WTC11 (cell line): ENCODE measurements at regions not wholly inside any gene's neighbourhood (a gene's known extent, or its start where the extent isn't known, plus 50 kb on each side); places are given as distances from the start of the nearest gene placed in this dataset.

Experiments
- ATAC-seq: fragments of 200-7000 bp; cut with Tn5 transposase; 2 replicates; pipeline ENCODE4 v1.10.0; 2021; ENCODE audit warnings: mild to moderate bottlenecking, moderate library complexity
- CTCF ChIA-PET: fragments of 300-600 bp; sonication (Branson Sonifier 250); formaldehyde crosslinking; loops from one replicate; lab custom pipeline; 2021; ENCODE audit warnings: antibody characterized with exemption; lab: Charles Lee
- POLR2A ChIA-PET: fragments of 350-600 bp; sonication (Branson Sonifier 250); formaldehyde crosslinking; loops from one replicate; lab custom pipeline; 2021; ENCODE audit warnings: antibody characterized with exemption; lab: Charles Lee
- DNase-seq: peaks from one replicate; pipeline ENCODE4 v3.0.0; 2021; ENCODE audit warnings: low spot score
- H3K27ac Mint-ChIP-seq: 2 replicates; pipeline ENCODE4 v1.8.0; 2021; ENCODE audit warnings: mixed read lengths
- H3K27me3 Mint-ChIP-seq: 2 replicates; pipeline ENCODE4 v1.8.0; 2021; ENCODE audit warnings: low read depth, mild to moderate bottlenecking, moderate library complexity, mixed read lengths
- H3K36me3 Mint-ChIP-seq: 2 replicates; pipeline ENCODE4 v1.8.0; 2021; ENCODE audit warnings: mixed read lengths
- H3K4me1 Mint-ChIP-seq: 2 replicates; pipeline ENCODE4 v1.8.0; 2022; ENCODE audit warnings: mixed read lengths
- H3K4me3 Mint-ChIP-seq: 2 replicates; pipeline ENCODE4 v1.8.0; 2021; ENCODE audit warnings: mild to moderate bottlenecking, moderate library complexity, mixed read lengths
- H3K9me3 Mint-ChIP-seq: 2 replicates; pipeline ENCODE4 v1.8.0; 2021; ENCODE audit warnings: mixed read lengths
- ATF2 ChIP-seq: sonication (generic); formaldehyde crosslinking; IDR thresholded peaks from 2 replicates; pipeline ENCODE4 v1.8.1; 2022; ENCODE audit warnings: low read depth, missing genetic modification reagents, borderline replicate concordance
- CTCF ChIP-seq: fragments of 200-600 bp; IDR thresholded peaks from 2 replicates; pipeline ENCODE4 v1.8.0; 2022; ENCODE audit warnings: antibody characterized with exemption
- E2F5 ChIP-seq: sonication (generic); formaldehyde crosslinking; IDR thresholded peaks from 2 replicates; pipeline ENCODE4 v1.8.1; 2022; ENCODE audit warnings: mild to moderate bottlenecking, moderate library complexity, missing genetic modification reagents
- EMX1 ChIP-seq: fragments of 250-450 bp; sonication (Bioruptor Pico); IDR thresholded peaks from 2 replicates; pipeline ENCODE4 v1.8.0; 2021; ENCODE audit warnings: mild to moderate bottlenecking
- FOXP4 ChIP-seq: sonication (generic); formaldehyde crosslinking; IDR thresholded peaks from 2 replicates; pipeline ENCODE4 v1.8.0; 2022; ENCODE audit warnings: mild to moderate bottlenecking, missing genetic modification reagents
- MXD4 ChIP-seq: fragments of 250-450 bp; sonication (Bioruptor Pico); IDR thresholded peaks from 2 replicates; pipeline ENCODE4 v1.8.0; 2021; ENCODE audit warnings: mild to moderate bottlenecking, moderate library complexity, borderline replicate concordance
- NR1H2 ChIP-seq: sonication (generic); formaldehyde crosslinking; IDR thresholded peaks from 2 replicates; pipeline ENCODE4 v1.9.0; 2021; ENCODE audit warnings: mild to moderate bottlenecking, moderate library complexity, missing genetic modification reagents
- NR2C2 ChIP-seq: sonication (generic); formaldehyde crosslinking; IDR thresholded peaks from 2 replicates; pipeline ENCODE4 v1.8.0; 2022; ENCODE audit warnings: mild to moderate bottlenecking, missing genetic modification reagents
- PREB ChIP-seq: sonication (generic); formaldehyde crosslinking; IDR thresholded peaks from 2 replicates; pipeline ENCODE4 v1.8.1; 2022; ENCODE audit warnings: mild to moderate bottlenecking, missing genetic modification reagents, moderate library complexity, borderline replicate concordance
- RELA ChIP-seq: sonication (generic); formaldehyde crosslinking; IDR thresholded peaks from 2 replicates; pipeline ENCODE4 v1.8.1; 2022; ENCODE audit warnings: missing genetic modification reagents, mild to moderate bottlenecking, borderline replicate concordance
- RORB ChIP-seq: fragments of 250-450 bp; sonication (Bioruptor Pico); IDR thresholded peaks from 2 replicates; pipeline ENCODE4 v1.9.0; 2021; ENCODE audit warnings: mild to moderate bottlenecking
- SMAD4 ChIP-seq: sonication (generic); formaldehyde crosslinking; IDR thresholded peaks from 2 replicates; pipeline ENCODE4 v1.8.0; 2022; ENCODE audit warnings: mild to moderate bottlenecking, missing genetic modification reagents
- STAT6 ChIP-seq: sonication (generic); formaldehyde crosslinking; conservative IDR thresholded peaks from 2 replicates; pipeline ENCODE4 v1.8.1; 2023; ENCODE audit warnings: mild to moderate bottlenecking, low read depth, missing genetic modification reagents, moderate library complexity
- TEAD1 ChIP-seq: sonication (generic); formaldehyde crosslinking; IDR thresholded peaks from 2 replicates; pipeline ENCODE4 v1.8.0; 2022; ENCODE audit warnings: mild to moderate bottlenecking, missing genetic modification reagents
- TEAD4 ChIP-seq: sonication (generic); formaldehyde crosslinking; IDR thresholded peaks from 2 replicates; pipeline ENCODE4 v1.8.0; 2022; ENCODE audit warnings: mild to moderate bottlenecking, missing genetic modification reagents
- ZBTB21 ChIP-seq: sonication (generic); formaldehyde crosslinking; IDR thresholded peaks from 2 replicates; pipeline ENCODE4 v1.8.1; 2023; ENCODE audit warnings: mild to moderate bottlenecking, missing genetic modification reagents, borderline replicate concordance
- ZNF219 ChIP-seq: sonication (generic); formaldehyde crosslinking; IDR thresholded peaks from 2 replicates; pipeline ENCODE4 v1.8.0; 2023; ENCODE audit warnings: missing genetic modification reagents, mild to moderate bottlenecking, borderline replicate concordance
- ZNF317 ChIP-seq: sonication (generic); formaldehyde crosslinking; IDR thresholded peaks from 2 replicates; pipeline ENCODE4 v1.8.1; 2023; ENCODE audit warnings: low read depth, mild to moderate bottlenecking, moderate library complexity, missing genetic modification reagents, borderline replicate concordance
- TF ChIP-seq, protein P1 (sequence below): fragments of 250-450 bp; sonication (Bioruptor Pico); IDR thresholded peaks from 2 replicates; pipeline ENCODE4 v1.8.0; 2021; ENCODE audit warnings: mild to moderate bottlenecking
- TF ChIP-seq, protein P2 (sequence below): sonication (generic); formaldehyde crosslinking; IDR thresholded peaks from 2 replicates; pipeline ENCODE4 v1.8.1; 2022; ENCODE audit warnings: low read depth, mild to moderate bottlenecking, moderate library complexity, missing genetic modification reagents, borderline replicate concordance
- TF ChIP-seq, protein P3 (sequence below): sonication (generic); formaldehyde crosslinking; IDR thresholded peaks from 2 replicates; pipeline ENCODE4 v1.8.0; 2023; ENCODE audit warnings: mild to moderate bottlenecking, missing genetic modification reagents

DNA sequence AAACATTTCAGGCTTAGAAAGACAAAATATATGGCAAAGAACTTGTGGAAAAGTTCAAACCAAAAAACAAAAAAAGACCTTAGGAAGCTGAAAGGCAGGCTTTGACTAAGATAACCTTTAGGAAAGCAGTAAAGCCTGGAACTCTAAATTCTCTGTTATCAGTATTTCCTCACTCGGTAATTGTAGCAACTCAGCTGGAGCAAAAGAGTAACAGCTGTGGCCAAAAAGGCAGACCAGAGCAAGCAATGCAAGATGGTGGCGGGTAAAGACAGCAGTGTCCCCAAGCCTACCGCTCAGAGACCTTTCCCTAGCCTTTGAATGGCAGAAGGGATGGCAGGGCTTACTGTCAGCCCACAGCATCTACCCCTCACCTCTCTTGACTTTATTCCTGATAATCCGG lies 63.1 kb upstream of the KLHL13 start (continued):
- TF ChIP-seq, protein P1, sequence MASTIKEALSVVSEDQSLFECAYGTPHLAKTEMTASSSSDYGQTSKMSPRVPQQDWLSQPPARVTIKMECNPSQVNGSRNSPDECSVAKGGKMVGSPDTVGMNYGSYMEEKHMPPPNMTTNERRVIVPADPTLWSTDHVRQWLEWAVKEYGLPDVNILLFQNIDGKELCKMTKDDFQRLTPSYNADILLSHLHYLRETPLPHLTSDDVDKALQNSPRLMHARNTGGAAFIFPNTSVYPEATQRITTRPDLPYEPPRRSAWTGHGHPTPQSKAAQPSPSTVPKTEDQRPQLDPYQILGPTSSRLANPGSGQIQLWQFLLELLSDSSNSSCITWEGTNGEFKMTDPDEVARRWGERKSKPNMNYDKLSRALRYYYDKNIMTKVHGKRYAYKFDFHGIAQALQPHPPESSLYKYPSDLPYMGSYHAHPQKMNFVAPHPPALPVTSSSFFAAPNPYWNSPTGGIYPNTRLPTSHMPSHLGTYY (CRISPR knock-in tag): no peak
- TF ChIP-seq E2F5: no peak
- TF ChIP-seq NR2C2: no peak
- TF ChIP-seq TEAD1: no peak
- no peak for TF ChIP-seq RORB (CRISPR knock-in tag)

DNA sequence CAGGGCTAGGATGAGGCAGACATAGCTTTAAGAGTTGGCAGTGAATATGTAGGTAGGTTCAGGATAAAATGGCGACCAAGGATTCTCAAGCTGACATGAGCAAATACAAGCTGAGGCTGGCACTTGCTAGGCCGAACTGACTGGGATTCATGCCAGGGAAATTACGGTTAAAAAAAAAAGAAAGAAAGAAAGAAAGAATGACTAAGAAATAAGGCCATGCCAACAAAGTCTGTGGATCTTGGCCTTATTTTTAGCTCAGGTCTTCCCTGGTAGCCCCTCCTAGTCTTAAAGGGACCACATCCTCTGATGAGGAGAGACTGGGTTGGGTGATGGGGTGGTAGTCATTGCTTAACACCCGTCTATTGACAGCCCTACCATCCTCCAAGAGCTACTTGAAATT lies 64.4 kb upstream of the KLHL13 start:
- DNase-seq: no peak
- H3K4me1 Mint-ChIP-seq: peaks cover 35% of the 10 kb centered on the region
- H3K27me3 Mint-ChIP-seq: no peaks in the 10 kb centered on the region
- CTCF ChIA-PET: interaction anchor here (0.6 to 1.1 kb wide), 2 partner anchors 74 to 137 kb away, joined by 3 to 5 read pairs; no protein-coding TSS in a partner anchor
- no peak overlapping the region for H3K4me3 Mint-ChIP-seq
- H3K9me3 Mint-ChIP-seq: no peaks in the 10 kb centered on the region
- no peak for ATAC-seq
- POLR2A ChIA-PET: no interaction called here
- H3K36me3 Mint-ChIP-seq: no peaks in the 10 kb centered on the region
- no peak overlapping the region for H3K27ac Mint-ChIP-seq
- TF ChIP-seq NR1H2 (CRISPR knock-in tag) (no peak), RELA (CRISPR knock-in tag) (no peak), ATF2 (CRISPR knock-in tag) (no peak), TEAD4 (CRISPR knock-in tag) (no peak), ZBTB21 (CRISPR knock-in tag) (no peak), EMX1 (CRISPR knock-in tag) (no peak), MXD4 (CRISPR knock-in tag) (no peak), CTCF (no peak), SMAD4 (CRISPR knock-in tag) (no peak), FOXP4 (CRISPR knock-in tag) (no peak), PREB (CRISPR knock-in tag) (no peak), ZNF317 (CRISPR knock-in tag) (no peak), ZNF219 (CRISPR knock-in tag) (no peak), STAT6 (CRISPR knock-in tag) (no peak)
- TF ChIP-seq, protein P2, sequence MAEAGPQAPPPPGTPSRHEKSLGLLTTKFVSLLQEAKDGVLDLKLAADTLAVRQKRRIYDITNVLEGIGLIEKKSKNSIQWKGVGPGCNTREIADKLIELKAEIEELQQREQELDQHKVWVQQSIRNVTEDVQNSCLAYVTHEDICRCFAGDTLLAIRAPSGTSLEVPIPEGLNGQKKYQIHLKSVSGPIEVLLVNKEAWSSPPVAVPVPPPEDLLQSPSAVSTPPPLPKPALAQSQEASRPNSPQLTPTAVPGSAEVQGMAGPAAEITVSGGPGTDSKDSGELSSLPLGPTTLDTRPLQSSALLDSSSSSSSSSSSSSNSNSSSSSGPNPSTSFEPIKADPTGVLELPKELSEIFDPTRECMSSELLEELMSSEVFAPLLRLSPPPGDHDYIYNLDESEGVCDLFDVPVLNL: no peak
- TF ChIP-seq, protein P3, sequence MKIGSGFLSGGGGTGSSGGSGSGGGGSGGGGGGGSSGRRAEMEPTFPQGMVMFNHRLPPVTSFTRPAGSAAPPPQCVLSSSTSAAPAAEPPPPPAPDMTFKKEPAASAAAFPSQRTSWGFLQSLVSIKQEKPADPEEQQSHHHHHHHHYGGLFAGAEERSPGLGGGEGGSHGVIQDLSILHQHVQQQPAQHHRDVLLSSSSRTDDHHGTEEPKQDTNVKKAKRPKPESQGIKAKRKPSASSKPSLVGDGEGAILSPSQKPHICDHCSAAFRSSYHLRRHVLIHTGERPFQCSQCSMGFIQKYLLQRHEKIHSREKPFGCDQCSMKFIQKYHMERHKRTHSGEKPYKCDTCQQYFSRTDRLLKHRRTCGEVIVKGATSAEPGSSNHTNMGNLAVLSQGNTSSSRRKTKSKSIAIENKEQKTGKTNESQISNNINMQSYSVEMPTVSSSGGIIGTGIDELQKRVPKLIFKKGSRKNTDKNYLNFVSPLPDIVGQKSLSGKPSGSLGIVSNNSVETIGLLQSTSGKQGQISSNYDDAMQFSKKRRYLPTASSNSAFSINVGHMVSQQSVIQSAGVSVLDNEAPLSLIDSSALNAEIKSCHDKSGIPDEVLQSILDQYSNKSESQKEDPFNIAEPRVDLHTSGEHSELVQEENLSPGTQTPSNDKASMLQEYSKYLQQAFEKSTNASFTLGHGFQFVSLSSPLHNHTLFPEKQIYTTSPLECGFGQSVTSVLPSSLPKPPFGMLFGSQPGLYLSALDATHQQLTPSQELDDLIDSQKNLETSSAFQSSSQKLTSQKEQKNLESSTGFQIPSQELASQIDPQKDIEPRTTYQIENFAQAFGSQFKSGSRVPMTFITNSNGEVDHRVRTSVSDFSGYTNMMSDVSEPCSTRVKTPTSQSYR (CRISPR knock-in tag): no peak
